Stimulated activated naive CD4-positive, alpha-beta T cell (primary cell): ENCODE measurements at regions not wholly inside any gene's neighbourhood (a gene's known extent, or its start where the extent isn't known, plus 50 kb on each side); places are given as distances from the start of the nearest gene placed in this dataset.

ENCODE experiments used
- DNase-seq, 6 experiments: peaks; one replicate each; lab custom pipeline; 2025; lab: John Stamatoyannopoulos, UW

GRCh38 chr5:57618767-57619381 is 136.3 kb upstream of the ACTBL2 start:
- no peak for DNase-seq

GRCh38 chr5:57613741-57614140 is 131.1 kb upstream of the ACTBL2 start:
- no peak for DNase-seq

- DNase-seq = no peak
Observed at GRCh38 chr5:57611177-57611576, 128.6 kb upstream of the ACTBL2 start.

- no peak for DNase-seq
Observed at GRCh38 chr5:57608542-57608941, 125.9 kb upstream of the ACTBL2 start.

- no peak for DNase-seq
Observed at GRCh38 chr5:57601996-57602395, 119.4 kb upstream of the ACTBL2 start.

- no peak for DNase-seq
Observed at GRCh38 chr5:57600321-57600720, 117.7 kb upstream of the ACTBL2 start.

GRCh38 chr5:57598756-57599155 is 116.1 kb upstream of the ACTBL2 start:
- no peak for DNase-seq

DNA sequence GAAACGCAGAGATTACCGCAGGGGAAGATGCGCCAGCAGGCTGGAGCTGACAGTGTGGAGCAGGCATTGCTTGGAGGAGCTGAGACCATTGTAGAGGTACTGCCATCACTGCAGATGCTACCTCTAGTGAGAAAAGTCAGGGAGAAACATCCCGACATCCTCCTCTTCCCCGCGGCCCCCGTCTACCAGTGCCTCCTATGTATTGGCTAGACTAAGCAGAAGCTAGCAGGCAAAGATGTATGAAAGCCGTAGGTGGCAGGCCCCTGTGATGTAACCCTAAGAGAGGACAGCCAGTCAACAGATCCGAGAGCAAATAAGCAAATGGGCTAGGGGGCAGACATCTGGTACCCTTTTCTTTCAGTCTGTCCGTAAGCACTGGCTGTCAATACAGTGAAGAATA is 115.5 kb upstream of the ACTBL2 start:
- DNase-seq = no peak

DNA sequence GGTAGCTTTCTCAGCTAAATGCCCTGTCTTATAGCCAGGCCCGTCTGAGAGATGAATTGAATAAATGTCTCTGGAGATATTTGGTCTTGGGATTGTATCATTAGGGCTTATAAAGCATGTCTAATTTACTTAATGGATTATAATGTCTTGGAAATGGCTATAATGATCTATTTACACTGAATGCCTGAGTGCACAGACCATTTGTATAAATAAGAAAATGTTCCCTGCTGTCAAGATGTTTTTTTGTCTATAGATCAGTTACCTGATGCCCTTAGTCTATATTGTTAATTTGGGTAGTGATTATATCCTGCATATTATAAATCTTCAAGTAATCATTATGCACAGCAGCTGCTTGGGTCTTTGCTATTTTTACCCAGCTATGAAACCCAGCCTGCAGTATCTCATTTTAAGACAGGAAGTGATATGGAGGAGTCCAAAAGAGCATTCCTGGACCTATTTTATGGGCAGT is 112.9 kb upstream of the ACTBL2 start:
- no peak for DNase-seq

DNA sequence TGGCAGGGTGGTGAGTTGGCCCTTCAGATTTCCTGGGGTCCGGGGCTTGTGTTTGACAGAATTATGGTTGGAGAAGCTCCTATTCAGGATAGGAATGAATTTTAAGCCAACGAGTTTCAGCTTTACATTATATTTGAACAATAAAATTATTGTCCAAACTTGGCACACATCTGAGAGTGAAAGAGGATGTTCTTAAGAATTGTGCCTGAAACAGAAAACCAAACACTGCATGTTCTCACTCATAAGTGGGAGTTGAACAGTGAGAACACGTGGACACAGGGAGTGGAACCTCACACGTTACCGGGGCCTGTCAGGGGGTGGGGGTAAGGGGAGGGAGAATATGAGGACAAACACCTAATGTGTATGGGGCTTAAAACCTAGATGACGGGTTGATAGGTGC is 111.8 kb upstream of the ACTBL2 start:
- DNase-seq = no peak

DNA sequence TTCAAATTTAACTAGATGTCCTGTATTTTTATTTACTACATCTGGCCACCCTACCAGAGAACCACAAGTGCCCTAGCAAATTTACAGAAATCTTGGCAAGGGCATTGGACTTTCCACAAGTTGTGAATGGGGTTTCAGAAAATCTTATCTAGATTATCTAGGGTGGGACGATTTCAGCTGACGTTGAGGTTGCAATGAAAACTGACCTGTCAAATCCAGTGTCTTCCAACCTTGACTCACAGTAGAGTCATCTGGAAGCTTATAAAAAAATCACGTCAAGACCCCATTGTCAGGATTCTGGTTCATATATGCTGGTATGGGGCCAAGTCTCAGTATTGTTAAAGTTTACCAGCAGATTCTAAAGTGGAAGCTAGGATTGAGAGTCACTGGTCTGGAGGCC is 109.6 kb upstream of the ACTBL2 start:
- DNase-seq = no peak

DNA sequence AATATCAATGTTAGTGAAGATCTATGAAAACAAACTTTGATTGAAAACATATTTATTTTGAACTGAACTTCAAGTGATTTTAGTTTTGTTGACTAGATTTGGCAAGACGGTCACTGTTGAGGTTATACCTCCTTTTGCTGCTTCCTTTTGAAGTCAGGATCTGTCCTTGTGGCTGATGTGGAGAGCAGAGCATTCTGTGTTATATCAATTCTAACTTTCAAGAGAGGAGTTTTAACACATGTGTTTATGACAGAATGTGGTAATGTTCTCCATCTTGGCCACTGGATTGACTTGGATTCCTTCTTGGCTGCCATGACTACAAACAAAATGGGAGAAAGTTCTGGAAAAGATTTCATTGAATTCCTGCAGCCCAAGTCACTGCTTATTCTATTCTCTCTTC is 104.0 kb upstream of the ACTBL2 start:
- no peak for DNase-seq

- DNase-seq = no peak
Observed at GRCh38 chr5:57582578-57583070, 100.0 kb upstream of the ACTBL2 start.

GRCh38 chr5:57581772-57582171 is 99.2 kb upstream of the ACTBL2 start:
- no peak for DNase-seq

DNA sequence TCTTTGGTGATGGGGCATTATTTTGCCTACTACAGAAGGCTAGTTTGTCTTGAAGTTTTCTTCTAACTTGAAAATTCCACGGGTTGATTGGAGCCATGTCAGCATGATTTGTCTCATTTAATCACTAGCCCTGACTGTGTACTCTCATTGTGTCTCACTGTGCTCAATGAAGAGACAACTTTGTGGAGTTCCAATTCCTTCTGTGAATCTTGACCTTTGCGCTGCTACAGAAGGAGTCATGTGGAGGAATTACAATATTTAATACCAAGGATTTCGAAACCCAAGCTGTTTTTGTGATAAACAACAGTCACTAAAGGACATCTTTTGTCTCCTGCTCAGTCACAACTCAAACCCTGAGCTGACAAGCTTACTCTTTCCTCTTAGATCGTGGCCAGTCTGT is 98.6 kb upstream of the ACTBL2 start:
- DNase-seq = no peak

- no peak for DNase-seq
Observed at GRCh38 chr5:57577432-57578175, 95.0 kb upstream of the ACTBL2 start.

- DNase-seq = no peak
Observed at GRCh38 chr5:57576317-57576716, 93.7 kb upstream of the ACTBL2 start.

DNA sequence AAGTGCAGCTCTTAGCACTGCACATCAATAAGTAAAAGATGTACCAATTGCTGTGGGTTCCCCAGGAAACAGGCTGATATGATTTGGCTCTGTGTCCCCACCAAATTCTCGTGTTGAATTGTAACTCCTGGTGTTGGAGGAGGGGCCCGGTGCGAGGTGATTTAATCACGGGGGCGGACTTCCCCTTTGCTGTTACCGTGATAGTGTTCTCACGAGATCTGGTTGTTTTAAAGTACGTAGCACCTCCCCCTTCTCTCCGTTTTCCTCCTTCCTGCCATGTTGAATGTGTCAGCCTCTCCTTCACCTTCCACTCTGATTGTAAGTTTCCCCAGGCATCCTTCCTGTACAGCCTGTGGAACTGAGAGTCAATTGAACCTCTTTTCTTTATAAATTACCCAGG is 93.2 kb upstream of the ACTBL2 start:
- no peak for DNase-seq

GRCh38 chr5:57572461-57572860 is 89.8 kb upstream of the ACTBL2 start:
- no peak for DNase-seq

- no peak for DNase-seq
Observed at GRCh38 chr5:57569601-57570000, 87.0 kb upstream of the ACTBL2 start.

- DNase-seq = no peak
Observed at GRCh38 chr5:57568136-57568535, 85.5 kb upstream of the ACTBL2 start.

DNA sequence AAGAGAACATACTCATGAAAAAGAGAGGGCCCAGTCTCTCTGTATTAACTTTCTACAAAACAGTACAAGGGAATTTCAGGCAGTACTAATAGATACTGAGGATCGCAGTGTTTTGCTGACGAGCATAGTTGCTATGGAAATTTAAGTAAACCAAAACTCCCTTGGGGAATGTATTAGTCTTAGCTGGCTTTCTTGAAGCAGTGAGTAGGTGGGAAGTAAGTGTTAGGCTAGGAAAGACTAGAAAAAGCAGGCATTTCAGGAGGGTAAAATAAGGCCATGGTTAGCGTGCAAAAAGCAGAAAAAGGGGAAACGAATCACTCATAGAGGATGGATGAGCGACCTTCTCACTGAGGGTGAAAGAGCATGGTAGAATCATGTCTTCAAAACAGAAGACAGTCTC is 84.3 kb upstream of the ACTBL2 start:
- no peak for DNase-seq

GRCh38 chr5:57561231-57561842 is 78.7 kb upstream of the ACTBL2 start:
- no peak for DNase-seq
